Heart left ventricle (tissue), 13 donors: ENCODE measurements at regions not wholly inside any gene's neighbourhood (a gene's known extent, or its start where the extent isn't known, plus 50 kb on each side); places are given as distances from the start of the nearest gene placed in this dataset.

Experiments used
- CTCF ChIP-seq, 12 donors: fragments of 200-600 bp; sonication (generic) in 4 of 12; IDR thresholded peaks; one replicate each; pipeline versions ENCODE4 v1.5.0 to v1.8.0; 2018 to 2022; ENCODE audit warnings: antibody characterized with exemption in 12 of 12, mild to moderate bottlenecking in 5 of 12
- POLR2A ChIP-seq, 2 donors: fragments of 450-650 bp; IDR thresholded peaks; one replicate each; pipeline ENCODE4 v1.6.1; 2017; ENCODE audit warnings: antibody characterized with exemption in 2 of 2, mild to moderate bottlenecking in 2 of 2, moderate library complexity in 2 of 2
- donor health status: ischemic (EF 13 %, LVEDD 7.1; RV severe dilation, severe dysfunction).
- donor health status: DM: no; HTN: yes; CAD: no.
- donor health status: DM: no; HTN: no; CAD: no.
- donor health status: ischemic (EF 25% LVEDD 6.9; RV normal size, moderate dysfunction).
- donor health status: ischemic (EF 25% LVEDD 5.7; RV mildly dilated, moderate dysfunction).
- donor health status: ischemic (EF 35%, LVEDD 5.7; RV mildly dilated, moderate dysfunction).
- donor health status: nonischemic (EF 11% LVEDD 7.7; RV severe dilation, severe dysfunction).
- donor health status: DM: yes; HTN: yes; CAD: no.
- donor health status: PGD.
- donor health status: ischemic (EF 29% LVEDD 5.4; RV normal size, mild dysfunction).
- donor health status: nonischemic (EF 23%, LVEDD 6.1; RV moderate dilation, normal function).

- no peak for TF ChIP-seq POLR2A (IDR thresholded peaks at IDR 0.05)
- TF ChIP-seq CTCF (IDR thresholded peaks at IDR 0.05): no peak
Measured at GRCh38 chr9:68631811-68632210, 73.2 kb upstream of the PIP5K1B start.
